ENCODE measurements at regions not wholly inside any gene's neighbourhood (a gene's known extent, or its start where the extent isn't known, plus 50 kb on each side); places are given as distances from the start of the nearest gene placed in this dataset.

- H3K4me3 ChIP-seq = no peak overlapping the region
- no peaks in the 10 kb centered on the region for H3K9me2 ChIP-seq (replicated peaks; ENCODE audit: insufficient read depth)
- H4K20me1 ChIP-seq (ENCODE audit: insufficient read depth, poor library complexity, severe bottlenecking) = no peaks in the 10 kb centered on the region
- DNase-seq (ENCODE audit: low spot score) = no peak
- TF ChIP-seq CTCF (IDR thresholded peaks at IDR 0.05; ENCODE audit: poor library complexity) (no peak), EZH2 (IDR thresholded peaks at IDR 0.05; ENCODE audit: borderline replicate concordance) (no peak), EZH2phosphoT487 (IDR thresholded peaks at IDR 0.05; ENCODE audit: low read depth, severe bottlenecking, unreplicated experiment) (no peak)
- no peaks in the 10 kb centered on the region for H3K36me3 ChIP-seq (replicated peaks; ENCODE audit: insufficient read depth, low read depth)
- no peak overlapping the region for H3K4me2 ChIP-seq
- no peak overlapping the region for H3K27ac ChIP-seq
- H2AFZ ChIP-seq = no peak overlapping the region
- H3K27me3 ChIP-seq = no peaks in the 10 kb centered on the region
- H3K4me1 ChIP-seq (ENCODE audit: insufficient read depth) = no peaks in the 10 kb centered on the region
- 97% methylated on average over 1 of the region's 1 CpG for WGBS (ENCODE audit: low lambda C conversion rate, missing lambda C conversion rate)
- H3K9me3 ChIP-seq (ENCODE audit: low read depth) = no peaks in the 10 kb centered on the region
- no peaks in the 10 kb centered on the region for H3K79me2 ChIP-seq
Observed at GRCh38 chr3:164132878-164133277, 945.4 kb downstream of the SI start.

- Histone ChIP-seq H3K4me2 (no peak overlapping the region), H3K4me3 (no peak overlapping the region), H3K27ac (no peak overlapping the region), H2AFZ (no peak overlapping the region), H4K20me1 (ENCODE audit: insufficient read depth, poor library complexity, severe bottlenecking) (no peaks in the 10 kb centered on the region), H3K4me1 (ENCODE audit: insufficient read depth) (no peaks in the 10 kb centered on the region), H3K79me2 (no peaks in the 10 kb centered on the region), H3K36me3 (replicated peaks; ENCODE audit: insufficient read depth, low read depth) (no peaks in the 10 kb centered on the region), H3K9me3 (ENCODE audit: low read depth) (no peaks in the 10 kb centered on the region), H3K27me3 (no peaks in the 10 kb centered on the region), H3K9me2 (replicated peaks; ENCODE audit: insufficient read depth) (no peaks in the 10 kb centered on the region)
- no peak for DNase-seq (ENCODE audit: low spot score)
- WGBS (ENCODE audit: low lambda C conversion rate, missing lambda C conversion rate) = 85% methylated on average over 8 of the region's 8 CpGs
- no peak for TF ChIP-seq EZH2phosphoT487 (IDR thresholded peaks at IDR 0.05; ENCODE audit: low read depth, severe bottlenecking, unreplicated experiment)
- TF ChIP-seq CTCF (IDR thresholded peaks at IDR 0.05; ENCODE audit: poor library complexity) = no peak
- TF ChIP-seq EZH2 (IDR thresholded peaks at IDR 0.05; ENCODE audit: borderline replicate concordance) = no peak
Observed at GRCh38 chr3:164113371-164114332, 964.6 kb downstream of the SI start.

GRCh38 chr3:164096352-164096751 is 981.9 kb downstream of the SI start:
- H4K20me1 ChIP-seq (ENCODE audit: insufficient read depth, poor library complexity, severe bottlenecking) = no peaks in the 10 kb centered on the region
- no peak overlapping the region for H2AFZ ChIP-seq

More at GRCh38 chr3:164096352-164096751, 981.9 kb downstream of the SI start:
- no peak for DNase-seq (ENCODE audit: low spot score)
- TF ChIP-seq CTCF (IDR thresholded peaks at IDR 0.05; ENCODE audit: poor library complexity) = no peak
- no peak for TF ChIP-seq EZH2 (IDR thresholded peaks at IDR 0.05; ENCODE audit: borderline replicate concordance)
- no peak for TF ChIP-seq EZH2phosphoT487 (IDR thresholded peaks at IDR 0.05; ENCODE audit: low read depth, severe bottlenecking, unreplicated experiment)
- Histone ChIP-seq H3K36me3 (replicated peaks; ENCODE audit: insufficient read depth, low read depth) (no peaks in the 10 kb centered on the region), H3K9me3 (ENCODE audit: low read depth) (no peaks in the 10 kb centered on the region), H3K4me1 (ENCODE audit: insufficient read depth) (no peaks in the 10 kb centered on the region), H3K4me3 (no peak overlapping the region), H3K79me2 (no peaks in the 10 kb centered on the region), H3K27me3 (no peaks in the 10 kb centered on the region), H3K9me2 (replicated peaks; ENCODE audit: insufficient read depth) (no peaks in the 10 kb centered on the region), H3K27ac (no peak overlapping the region), H3K4me2 (no peak overlapping the region)

Data from hepatocyte (in vitro differentiated cells).